HL-60 (cell line): ENCODE measurements at regions not wholly inside any gene's neighbourhood (a gene's known extent, or its start where the extent isn't known, plus 50 kb on each side); places are given as distances from the start of the nearest gene placed in this dataset.

ENCODE experiments used
- CTCF ChIP-seq: IDR thresholded peaks from one replicate; pipeline ENCODE4 v1.5.1; 2011; ENCODE audit warnings: low read length, control low read depth, inconsistent platforms; ENCODE audit not compliant: insufficient read depth
- POLR2AphosphoS5 ChIP-seq: IDR thresholded peaks from 2 replicates; pipeline ENCODE4 v1.6.1; 2012; ENCODE audit warnings: low read depth
- SPI1 ChIP-seq: IDR thresholded peaks from 2 replicates; pipeline ENCODE4 v1.6.1; 2012; ENCODE audit warnings: low read depth, mild to moderate bottlenecking, borderline replicate concordance

- TF ChIP-seq CTCF (no peak), POLR2AphosphoS5 (no peak), SPI1 (no peak)
These were observed 118.2 kb downstream of the KLF5 start for GRCh38 chr13:73177017-73177416.
